HG03159 (cell line): ENCODE measurements at regions not wholly inside any gene's neighbourhood (a gene's known extent, or its start where the extent isn't known, plus 50 kb on each side); places are given as distances from the start of the nearest gene placed in this dataset.

Experiments used
- ATAC-seq: cut with Tn5 transposase; IDR thresholded peaks from one replicate; pipeline ENCODE4 v1.9.1; 2021; ENCODE audit warnings: mild to moderate bottlenecking, moderate library complexity; ENCODE audit not compliant: unreplicated experiment

- ATAC-seq = peak; percentile 86
Measured at GRCh38 chr6:71420693-71421328, 132.2 kb downstream of the OGFRL1 start.

GRCh38 chr6:71421611-71422010 lies 133.0 kb downstream of the OGFRL1 start:
- no peak for ATAC-seq

DNA sequence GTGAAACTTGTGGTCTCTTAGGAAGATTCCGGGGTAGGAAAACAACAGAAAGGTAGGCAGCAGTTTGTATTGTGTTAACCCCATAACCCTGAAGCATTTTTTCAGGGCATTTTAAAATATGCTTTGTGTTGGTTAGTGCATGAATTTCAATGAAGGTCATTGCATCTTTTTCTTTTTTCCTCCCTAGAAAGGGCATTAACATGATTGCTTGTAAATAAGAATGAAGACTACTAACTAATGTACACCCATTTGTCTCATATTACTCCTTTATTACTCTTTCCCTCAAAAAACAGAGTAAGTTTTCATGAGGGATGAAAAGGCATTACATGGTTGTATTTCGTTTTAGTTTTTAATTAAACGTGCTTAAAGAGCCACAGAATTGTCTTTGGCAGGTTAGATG lies 141.4 kb downstream of the OGFRL1 start:
- no peak for ATAC-seq

- no peak for ATAC-seq
Measured at GRCh38 chr6:71433441-71433840, 144.8 kb downstream of the OGFRL1 start.

- no peak for ATAC-seq
Measured at GRCh38 chr6:71444222-71444621, 155.6 kb downstream of the OGFRL1 start.

DNA sequence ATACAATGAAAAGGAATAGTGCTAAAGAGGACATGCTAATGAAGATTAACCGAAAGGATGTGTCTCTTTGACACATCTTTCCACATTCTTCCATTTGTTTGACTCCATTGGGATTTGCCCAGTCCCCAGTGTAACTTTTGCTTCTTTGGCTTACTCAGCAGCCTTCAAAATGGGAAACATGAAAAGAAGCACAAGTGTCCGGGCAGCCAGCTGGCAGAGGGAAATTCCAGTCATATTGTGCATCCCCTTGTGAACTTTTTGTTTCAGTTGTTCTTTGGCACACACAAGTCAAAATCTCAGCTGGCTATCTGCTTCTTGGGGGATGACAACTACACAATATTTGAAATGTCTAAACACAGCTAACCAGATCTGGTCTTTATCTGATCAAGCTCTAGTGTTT lies 157.4 kb downstream of the OGFRL1 start:
- ATAC-seq = no peak

DNA sequence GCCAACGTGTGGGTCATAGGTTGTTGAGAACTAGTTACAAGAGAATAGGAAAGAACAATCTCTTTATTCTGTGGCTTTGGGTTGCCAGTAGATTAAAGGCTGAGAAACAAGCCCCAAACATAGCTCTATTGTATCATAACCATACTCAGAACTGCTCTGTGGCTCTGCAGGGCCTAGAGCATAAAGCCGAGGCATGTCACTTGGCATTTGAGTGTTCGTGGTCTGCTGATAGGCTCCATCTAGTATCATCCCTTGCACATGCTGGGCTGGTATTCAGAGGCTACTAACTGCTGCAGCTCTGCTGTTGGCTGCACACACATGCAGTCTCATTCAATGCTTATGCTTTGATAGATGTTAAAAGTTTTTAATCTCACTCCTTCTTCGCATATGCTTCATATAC lies 157.9 kb downstream of the OGFRL1 start:
- ATAC-seq = no peak

GRCh38 chr6:71452697-71453370 lies 164.2 kb downstream of the OGFRL1 start:
- ATAC-seq = no peak

DNA sequence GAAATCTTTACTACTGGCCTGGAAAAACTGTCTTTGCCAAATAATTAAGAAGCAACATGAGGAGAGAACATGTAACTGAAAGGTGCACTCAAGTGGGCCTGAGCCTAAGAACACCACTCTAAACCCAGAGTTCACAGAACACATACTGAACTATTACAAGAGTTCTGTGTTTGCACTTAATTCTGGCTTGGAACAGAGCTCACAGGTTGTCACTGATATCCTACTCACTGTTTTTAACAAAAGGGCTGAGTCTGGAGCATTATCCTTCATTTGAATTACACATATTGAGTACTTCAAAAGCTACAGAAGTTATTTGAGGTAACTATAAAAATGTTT lies 164.7 kb downstream of the OGFRL1 start:
- ATAC-seq = no peak

DNA sequence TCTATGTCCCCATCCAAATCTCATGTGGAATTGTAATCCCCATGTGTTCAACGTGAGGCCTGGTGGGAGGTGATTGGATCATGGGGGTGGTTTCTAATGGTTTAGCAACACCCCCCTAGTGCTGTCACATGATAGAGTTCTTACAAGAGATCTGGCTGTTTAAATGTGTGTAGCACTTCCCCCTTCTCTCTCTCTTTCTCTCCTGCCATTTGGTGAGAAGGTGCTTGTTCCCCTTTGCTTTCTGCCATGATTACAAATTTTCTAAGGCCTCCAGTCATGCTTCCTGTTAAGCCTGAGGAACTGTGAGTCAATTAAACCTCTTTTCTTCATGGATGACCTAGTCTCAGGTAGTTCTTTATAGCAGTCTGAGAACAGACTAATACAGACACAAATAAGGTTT lies 165.4 kb downstream of the OGFRL1 start:
- ATAC-seq = no peak

- ATAC-seq = no peak
Measured at GRCh38 chr6:71457929-71458328, 169.3 kb downstream of the OGFRL1 start.

- ATAC-seq = no peak
Measured at GRCh38 chr6:71459162-71459561, 170.6 kb downstream of the OGFRL1 start.

- no peak for ATAC-seq
Measured at GRCh38 chr6:71460933-71461332, 172.3 kb downstream of the OGFRL1 start.

DNA sequence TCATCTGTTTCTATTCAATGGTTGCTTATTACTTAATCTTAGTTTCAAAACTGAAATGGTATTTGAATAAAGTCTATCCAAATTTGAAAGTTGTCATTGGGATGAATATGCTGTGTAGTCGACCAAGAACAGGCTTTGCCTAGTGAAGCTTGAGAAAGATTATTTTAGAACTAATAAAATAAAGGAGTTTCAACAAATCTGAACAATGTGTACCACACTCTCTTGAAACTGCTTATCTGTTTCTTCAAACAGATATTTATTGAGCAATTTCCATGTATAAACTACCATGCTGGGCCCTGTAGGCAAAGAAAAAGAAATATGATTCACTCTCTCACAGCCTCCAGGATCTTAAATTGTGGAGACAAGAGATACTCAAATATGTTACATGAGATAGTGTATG lies 174.4 kb downstream of the OGFRL1 start:
- no peak for ATAC-seq

DNA sequence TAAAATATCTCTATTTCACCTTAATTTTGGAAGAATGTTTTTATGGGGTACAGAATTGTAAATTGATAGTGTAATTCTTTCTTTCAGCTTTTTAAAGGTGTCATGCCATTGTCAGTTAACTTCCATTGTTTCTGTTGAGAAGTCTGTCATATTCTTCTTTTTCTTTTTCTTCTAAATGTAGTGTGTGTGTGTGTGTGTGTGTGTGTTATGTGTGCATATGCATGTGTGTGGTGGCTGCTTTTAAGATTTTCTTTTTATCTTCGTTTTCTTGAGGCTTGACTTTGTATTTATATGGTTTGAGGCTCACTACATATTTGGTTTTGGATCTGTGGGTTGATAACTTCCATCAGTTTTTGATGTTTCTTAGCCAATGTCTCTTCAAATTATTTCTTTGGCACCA lies 176.5 kb downstream of the OGFRL1 start:
- ATAC-seq = no peak

DNA sequence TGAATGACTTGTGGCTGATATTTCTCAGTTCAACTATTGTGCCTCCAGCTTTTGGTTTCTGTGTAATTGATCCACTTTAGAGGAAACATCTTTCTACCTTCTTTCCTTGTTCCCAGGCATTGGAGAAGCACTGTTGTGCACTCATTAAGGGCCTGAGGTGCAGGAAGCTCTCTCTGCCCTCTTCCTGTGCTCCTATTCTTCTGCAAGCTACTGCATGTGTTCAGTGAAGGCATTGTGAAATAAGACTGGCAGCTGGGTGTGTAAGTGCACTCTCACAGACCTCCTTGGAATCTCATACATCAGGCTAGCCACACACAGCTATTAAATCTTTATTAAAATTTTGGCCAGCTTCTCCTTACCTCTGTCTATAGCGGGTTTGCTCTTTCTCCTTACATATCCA lies 177.8 kb downstream of the OGFRL1 start:
- ATAC-seq = no peak

DNA sequence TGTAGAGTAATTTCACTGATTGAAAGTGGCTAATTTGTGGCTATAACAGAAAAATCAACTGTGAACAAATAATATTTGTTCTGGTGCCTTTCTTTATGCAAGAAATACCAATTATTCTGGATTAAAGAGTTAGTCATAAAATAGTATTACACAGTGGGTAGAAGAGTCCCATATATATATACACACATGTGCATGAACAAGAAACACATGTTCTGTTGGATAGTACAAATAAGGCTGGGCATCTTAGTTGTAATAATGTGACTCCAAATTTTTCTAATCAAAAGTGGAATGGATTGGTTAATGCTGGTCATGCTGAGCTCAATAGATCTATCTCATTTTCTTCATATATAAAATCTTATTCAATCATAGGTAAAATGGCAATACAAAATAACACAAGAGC lies 179.4 kb downstream of the OGFRL1 start:
- ATAC-seq = no peak

- no peak for ATAC-seq
Measured at GRCh38 chr6:71468841-71469700, 180.5 kb downstream of the OGFRL1 start.

GRCh38 chr6:71471718-71472117 lies 183.1 kb downstream of the OGFRL1 start:
- no peak for ATAC-seq

DNA sequence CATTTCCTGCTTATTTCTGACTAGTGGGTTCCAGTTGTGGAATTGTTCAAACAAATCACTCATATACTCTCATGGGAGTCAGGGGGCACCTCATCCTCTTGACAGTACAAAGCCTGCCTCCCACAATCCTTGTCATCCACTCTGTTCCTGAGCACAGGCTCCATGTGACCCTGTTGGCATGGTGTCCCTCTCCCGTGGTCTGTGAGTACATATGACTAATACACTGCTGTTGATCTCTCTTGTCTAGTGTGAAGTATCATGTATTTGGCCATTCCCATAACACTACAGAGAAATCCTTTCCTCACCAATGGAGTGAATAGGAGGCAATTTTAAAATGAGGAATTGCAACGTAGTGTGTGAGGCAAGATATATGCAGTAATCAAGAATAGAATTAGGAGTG lies 185.3 kb downstream of the OGFRL1 start:
- ATAC-seq = no peak

DNA sequence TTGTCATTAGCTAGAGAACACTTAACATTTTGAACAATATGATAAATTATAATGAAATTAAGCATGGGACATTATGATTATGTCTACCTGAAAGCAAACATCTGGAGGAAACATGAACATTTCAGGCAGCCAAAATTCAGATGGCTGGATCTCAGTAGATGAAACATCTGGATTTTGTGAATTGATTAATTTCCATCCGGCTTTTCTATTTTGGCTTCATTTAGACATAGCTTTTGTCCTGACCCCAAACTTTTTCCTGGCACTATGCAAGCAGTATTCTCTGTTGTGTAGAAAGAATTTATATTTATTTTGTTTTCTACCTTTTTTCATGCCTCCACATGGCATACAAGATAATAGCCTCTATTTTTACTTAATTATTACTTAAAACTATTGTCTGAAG lies 186.3 kb downstream of the OGFRL1 start:
- ATAC-seq = no peak

GRCh38 chr6:71476371-71476770 lies 187.8 kb downstream of the OGFRL1 start:
- ATAC-seq = no peak
